ES-I3 (cell line): ENCODE measurements at regions not wholly inside any gene's neighbourhood (a gene's known extent, or its start where the extent isn't known, plus 50 kb on each side); places are given as distances from the start of the nearest gene placed in this dataset.

Source experiments
- H3K36me3 ChIP-seq: 2 replicates; pipeline ENCODE4 v1.6.1; 2013; ENCODE audit warnings: mild to moderate bottlenecking, low read length, control low read depth, moderate library complexity; ENCODE audit not compliant: insufficient read depth
- H3K4me1 ChIP-seq: 2 replicates; pipeline ENCODE4 v1.6.1; 2013; ENCODE audit warnings: mild to moderate bottlenecking, control low read depth, low read length; ENCODE audit not compliant: insufficient read depth
- H3K9ac ChIP-seq: 2 replicates; pipeline ENCODE4 v1.6.1; 2013; ENCODE audit warnings: low read depth, mild to moderate bottlenecking, low read length, moderate library complexity
- H3K9me3 ChIP-seq: 2 replicates; pipeline ENCODE4 v1.6.1; 2013; ENCODE audit warnings: mild to moderate bottlenecking, low read length, moderate library complexity; ENCODE audit not compliant: control insufficient read depth, insufficient read depth

GRCh38 chr1:60463786-60464185, 390.2 kb upstream of the C1orf87 start:
- H3K36me3 ChIP-seq, result no peaks in the 10 kb centered on the region
- H3K4me1 ChIP-seq, result peaks cover 4% of the 10 kb centered on the region; the same call in 1 of the 2 replicates
- H3K9me3 ChIP-seq, result no peaks in the 10 kb centered on the region
- no peak overlapping the region for H3K9ac ChIP-seq

GRCh38 chr1:60463146-60463545, 389.6 kb upstream of the C1orf87 start:
- H3K4me1 ChIP-seq, result peaks cover 4% of the 10 kb centered on the region; the same call in 1 of the 2 replicates
- H3K9me3 ChIP-seq, result no peaks in the 10 kb centered on the region
- no peak overlapping the region for H3K9ac ChIP-seq
- H3K36me3 ChIP-seq, result no peaks in the 10 kb centered on the region

- no peak overlapping the region for H3K9ac ChIP-seq
- no peaks in the 10 kb centered on the region for H3K36me3 ChIP-seq
- no peaks in the 10 kb centered on the region for H3K9me3 ChIP-seq
- peaks cover 4% of the 10 kb centered on the region; the same call in 1 of the 2 replicates for H3K4me1 ChIP-seq
These were observed 388.5 kb upstream of the C1orf87 start for GRCh38 chr1:60461925-60462595.

GRCh38 chr1:60458111-60458510, 384.5 kb upstream of the C1orf87 start:
- H3K9ac ChIP-seq, result no peak overlapping the region
- no peaks in the 10 kb centered on the region for H3K36me3 ChIP-seq
- no peaks in the 10 kb centered on the region; the same call in 1 of the 2 replicates for H3K9me3 ChIP-seq
- H3K4me1 ChIP-seq, result peaks cover 4% of the 10 kb centered on the region; the same call in 1 of the 2 replicates

GRCh38 chr1:60449876-60450275, 376.3 kb upstream of the C1orf87 start:
- Histone ChIP-seq H3K4me1 (no peaks in the 10 kb centered on the region), H3K36me3 (no peaks in the 10 kb centered on the region), H3K9ac (no peak overlapping the region), H3K9me3 (no peaks in the 10 kb centered on the region)

- no peaks in the 10 kb centered on the region for H3K4me1 ChIP-seq
- no peak overlapping the region for H3K9ac ChIP-seq
- no peaks in the 10 kb centered on the region for H3K36me3 ChIP-seq
- no peaks in the 10 kb centered on the region for H3K9me3 ChIP-seq
These were observed 375.3 kb upstream of the C1orf87 start for GRCh38 chr1:60448850-60449249.

- Histone ChIP-seq H3K36me3 (no peaks in the 10 kb centered on the region), H3K4me1 (no peaks in the 10 kb centered on the region), H3K9ac (no peak overlapping the region), H3K9me3 (no peaks in the 10 kb centered on the region)
These were observed 371.1 kb upstream of the C1orf87 start for GRCh38 chr1:60444680-60445079.

- no peak overlapping the region for H3K9ac ChIP-seq
- H3K9me3 ChIP-seq, result no peaks in the 10 kb centered on the region
- H3K4me1 ChIP-seq, result no peaks in the 10 kb centered on the region
- no peaks in the 10 kb centered on the region for H3K36me3 ChIP-seq
These were observed 362.6 kb upstream of the C1orf87 start for GRCh38 chr1:60436186-60436585.

GRCh38 chr1:60431593-60431992, 358.0 kb upstream of the C1orf87 start:
- H3K4me1 ChIP-seq, result no peaks in the 10 kb centered on the region
- H3K9me3 ChIP-seq, result no peaks in the 10 kb centered on the region
- H3K36me3 ChIP-seq, result no peaks in the 10 kb centered on the region
- no peak overlapping the region for H3K9ac ChIP-seq

GRCh38 chr1:60430375-60430774, 356.8 kb upstream of the C1orf87 start:
- no peaks in the 10 kb centered on the region for H3K4me1 ChIP-seq
- H3K36me3 ChIP-seq, result no peaks in the 10 kb centered on the region
- H3K9me3 ChIP-seq, result no peaks in the 10 kb centered on the region
- no peak overlapping the region for H3K9ac ChIP-seq

GRCh38 chr1:60428127-60428526, 354.6 kb upstream of the C1orf87 start:
- H3K9me3 ChIP-seq, result no peaks in the 10 kb centered on the region
- no peak overlapping the region for H3K9ac ChIP-seq
- H3K36me3 ChIP-seq, result no peaks in the 10 kb centered on the region
- no peaks in the 10 kb centered on the region for H3K4me1 ChIP-seq

- Histone ChIP-seq H3K4me1 (no peaks in the 10 kb centered on the region), H3K9ac (no peak overlapping the region), H3K9me3 (no peaks in the 10 kb centered on the region), H3K36me3 (no peaks in the 10 kb centered on the region)
These were observed 354.1 kb upstream of the C1orf87 start for GRCh38 chr1:60427701-60428100.

GRCh38 chr1:60427194-60427593, 353.6 kb upstream of the C1orf87 start:
- H3K9ac ChIP-seq, result no peak overlapping the region
- H3K9me3 ChIP-seq, result no peaks in the 10 kb centered on the region
- no peaks in the 10 kb centered on the region for H3K4me1 ChIP-seq
- H3K36me3 ChIP-seq, result no peaks in the 10 kb centered on the region

- Histone ChIP-seq H3K4me1 (no peaks in the 10 kb centered on the region), H3K36me3 (no peaks in the 10 kb centered on the region), H3K9ac (no peak overlapping the region), H3K9me3 (no peaks in the 10 kb centered on the region)
These were observed 352.0 kb upstream of the C1orf87 start for GRCh38 chr1:60425528-60425927.

GRCh38 chr1:60423146-60423780, 349.7 kb upstream of the C1orf87 start:
- Histone ChIP-seq H3K9me3 (no peaks in the 10 kb centered on the region), H3K36me3 (no peaks in the 10 kb centered on the region), H3K9ac (no peak overlapping the region), H3K4me1 (no peaks in the 10 kb centered on the region)
